Prostate gland (tissue), 2 donors: ENCODE measurements at regions not wholly inside any gene's neighbourhood (a gene's known extent, or its start where the extent isn't known, plus 50 kb on each side); places are given as distances from the start of the nearest gene placed in this dataset.

Experiments
- DNase-seq: peaks from one replicate; pipeline ENCODE4 v3.0.0-alpha.2; 2019; ENCODE audit warnings: low spot score
- H3K27ac ChIP-seq, 2 donors: fragments of 200-600 bp; sonication (generic); 2 replicates each; pipeline ENCODE4 v1.5.1; 2017 to 2019
- H3K27me3 ChIP-seq: fragments of 200-600 bp; sonication (generic); replicated peaks from 2 replicates; pipeline ENCODE4 v1.5.1; 2019; ENCODE audit not compliant: insufficient read depth
- H3K36me3 ChIP-seq, 2 donors: fragments of 200-600 bp; sonication (generic); 1 replicate in 1 of 2; 2 replicates in 1 of 2; pipeline versions ENCODE4 v1.5.1 to v1.8.1; 2017 to 2019
- H3K4me1 ChIP-seq: fragments of 200-600 bp; sonication (generic); replicated peaks from 2 replicates; pipeline ENCODE4 v1.5.1; 2019
- H3K4me3 ChIP-seq, 2 donors: fragments of 200-600 bp; sonication (generic); 2 replicates each; pipeline ENCODE4 v1.5.1; 2017 to 2019
- H3K9me3 ChIP-seq: fragments of 200-600 bp; sonication (generic); 2 replicates; pipeline ENCODE4 v1.5.1; 2017
- CTCF ChIP-seq, 4 experiments: fragments of 200-600 bp in 2 of 4; fragments of 450-650 bp in 2 of 4; sonication (generic) in 2 of 4; IDR thresholded peaks; 1 replicate in 3 of 4; 2 replicates in 1 of 4; pipeline ENCODE4 v1.5.1; 2016 to 2019; ENCODE audit warnings: antibody characterized with exemption in 4 of 4, mild to moderate bottlenecking in 2 of 4, moderate library complexity in 2 of 4
- POLR2A ChIP-seq: fragments of 450-650 bp; IDR thresholded peaks from one replicate; pipeline ENCODE4 v1.6.1; 2016; ENCODE audit warnings: antibody characterized with exemption, mild to moderate bottlenecking
- POLR2AphosphoS5 ChIP-seq: sonication (generic); formaldehyde crosslinking; IDR thresholded peaks from one replicate; pipeline ENCODE4 v1.6.1; 2017; ENCODE audit warnings: antibody characterized with exemption
- WGBS: methylation state at CpG from one replicate; pipeline ENCODE4 v1.1.5; 2018; 5-methylcytosine and 5-hydroxymethylcytosine counted together
- intact Hi-C: fragments of 100-400 bp; cut with DNase I; formaldehyde crosslinking; loops from one replicate; pipeline ENCODE4 v1.14.2; 2022

- Histone ChIP-seq H3K27me3 (no peaks in the 10 kb centered on the region), H3K36me3 (no peaks in the 10 kb centered on the region), H3K9me3 (no peaks in the 10 kb centered on the region), H3K4me3 (no peak overlapping the region), H3K27ac (no peak overlapping the region), H3K4me1 (no peaks in the 10 kb centered on the region)
- 83% methylated on average over 4 of the region's 4 CpGs for WGBS
- no peak for DNase-seq
- TF ChIP-seq CTCF (IDR thresholded peaks at IDR 0.05), result no peak
- TF ChIP-seq POLR2A, result no peak
- TF ChIP-seq POLR2AphosphoS5, result no peak
- intact Hi-C loops, result no loop called here
Observed at GRCh38 chr1:233802611-233803010, 101.9 kb upstream of the SLC35F3 start.

- DNase-seq, result no peak
- Histone ChIP-seq H3K4me1 (no peaks in the 10 kb centered on the region), H3K27me3 (no peaks in the 10 kb centered on the region), H3K36me3 (no peaks in the 10 kb centered on the region), H3K9me3 (no peaks in the 10 kb centered on the region), H3K27ac (no peak overlapping the region), H3K4me3 (no peak overlapping the region)
- WGBS, result 84% methylated on average over 2 of the region's 2 CpGs
- intact Hi-C loops, result no loop called here
- TF ChIP-seq POLR2AphosphoS5, result no peak
- TF ChIP-seq CTCF (IDR thresholded peaks at IDR 0.05), result no peak
- no peak for TF ChIP-seq POLR2A
Observed at GRCh38 chr1:233805786-233806185, 98.7 kb upstream of the SLC35F3 start.

- TF ChIP-seq CTCF (IDR thresholded peaks at IDR 0.05) (no peak), POLR2AphosphoS5 (no peak), POLR2A (no peak)
- no peak for DNase-seq
- Histone ChIP-seq H3K27me3 (no peaks in the 10 kb centered on the region), H3K36me3 (no peaks in the 10 kb centered on the region), H3K27ac (no peak overlapping the region), H3K4me1 (no peaks in the 10 kb centered on the region), H3K9me3 (no peaks in the 10 kb centered on the region), H3K4me3 (no peak overlapping the region)
- WGBS, result 72% methylated on average over 1 of the region's 1 CpG
- intact Hi-C loops, result no loop called here
Observed at GRCh38 chr1:233815357-233815756, 89.1 kb upstream of the SLC35F3 start.

- Histone ChIP-seq H3K4me3 (no peak overlapping the region), H3K27ac (no peak overlapping the region), H3K4me1 (no peaks in the 10 kb centered on the region), H3K9me3 (no peaks in the 10 kb centered on the region), H3K36me3 (no peaks in the 10 kb centered on the region), H3K27me3 (no peaks in the 10 kb centered on the region)
- TF ChIP-seq CTCF (IDR thresholded peaks at IDR 0.05), result no peak
- no peak for TF ChIP-seq POLR2AphosphoS5
- TF ChIP-seq POLR2A, result no peak
- intact Hi-C loops, result no loop called here
- 59% methylated on average over 3 of the region's 3 CpGs for WGBS
- no peak for DNase-seq
Observed at GRCh38 chr1:233815865-233816264, 88.6 kb upstream of the SLC35F3 start.

GRCh38 chr1:233816348-233816747 is 88.1 kb upstream of the SLC35F3 start:
- Histone ChIP-seq H3K4me3 (no peak overlapping the region), H3K9me3 (no peaks in the 10 kb centered on the region), H3K27me3 (no peaks in the 10 kb centered on the region), H3K36me3 (no peaks in the 10 kb centered on the region), H3K4me1 (no peaks in the 10 kb centered on the region), H3K27ac (no peak overlapping the region)
- no peak for DNase-seq
- TF ChIP-seq CTCF (IDR thresholded peaks at IDR 0.05), result no peak
- TF ChIP-seq POLR2AphosphoS5, result no peak
- TF ChIP-seq POLR2A, result no peak
- 76% methylated on average over 2 of the region's 2 CpGs for WGBS
- intact Hi-C loops, result no loop called here
